ENCODE measurements at regions not wholly inside any gene's neighbourhood (a gene's known extent, or its start where the extent isn't known, plus 50 kb on each side); places are given as distances from the start of the nearest gene placed in this dataset.

GRCh38 chr7:25545124-25546008 is 317.1 kb upstream of the NPVF start:
- TF ChIP-seq EZH2 (IDR thresholded peaks at IDR 0.05; ENCODE audit: low read length, unreplicated experiment) (no peak), CTCF (conservative IDR thresholded peaks at IDR 0.05; ENCODE audit: low read depth, low read length) (no peak), EZH2phosphoT487 (IDR thresholded peaks at IDR 0.05; ENCODE audit: borderline replicate concordance, low read length) (no peak)
- H2AFZ ChIP-seq (ENCODE audit: low read length): no peak overlapping the region
- no peaks in the 10 kb centered on the region for H3F3A ChIP-seq (ENCODE audit: low read length, unreplicated experiment)
- no peak overlapping the region for H3K27ac ChIP-seq (ENCODE audit: low read length)
- DNase-seq (no peak), ATAC-seq (no peak)
- CTCF ChIA-PET: no interaction called here
- POLR2A ChIA-PET (ENCODE audit: unreplicated experiment): no interaction called here
- H3K4me3 ChIP-seq (ENCODE audit: low read length): no peak overlapping the region
- no peak overlapping the region for H3K4me2 ChIP-seq (ENCODE audit: low read length)
- no peaks in the 10 kb centered on the region for H4K20me1 ChIP-seq (ENCODE audit: low read length)
- no TSS peak for BruUV-seq (replicated peaks)
- no peak overlapping the region for H3K9ac ChIP-seq (ENCODE audit: low read length)
- peaks cover 77% of the 10 kb centered on the region for H3K27me3 ChIP-seq (ENCODE audit: low read length)
- no peaks in the 10 kb centered on the region for H3K4me1 ChIP-seq (ENCODE audit: insufficient read depth, low read length)
- H3K36me3 ChIP-seq (ENCODE audit: low read depth, low read length): no peaks in the 10 kb centered on the region
- no peaks in the 10 kb centered on the region for H3K79me2 ChIP-seq (ENCODE audit: low read length)
- H3K9me3 ChIP-seq (ENCODE audit: low read length): no peaks in the 10 kb centered on the region
- H3K9me2 ChIP-seq (replicated peaks; ENCODE audit: low read length): no peaks in the 10 kb centered on the region
- intact Hi-C loops (cut with micrococcal nuclease): no loop called here

GRCh38 chr7:25546306-25546705 is 318.0 kb upstream of the NPVF start:
- Histone ChIP-seq H3F3A (ENCODE audit: low read length, unreplicated experiment) (no peaks in the 10 kb centered on the region), H3K79me2 (ENCODE audit: low read length) (no peaks in the 10 kb centered on the region), H4K20me1 (ENCODE audit: low read length) (no peaks in the 10 kb centered on the region), H3K4me1 (ENCODE audit: insufficient read depth, low read length) (no peaks in the 10 kb centered on the region), H3K9ac (ENCODE audit: low read length) (no peak overlapping the region), H3K36me3 (ENCODE audit: low read depth, low read length) (no peaks in the 10 kb centered on the region), H3K27ac (ENCODE audit: low read length) (no peak overlapping the region), H2AFZ (ENCODE audit: low read length) (no peak overlapping the region), H3K9me2 (replicated peaks; ENCODE audit: low read length) (no peaks in the 10 kb centered on the region), H3K4me3 (ENCODE audit: low read length) (no peak overlapping the region), H3K27me3 (ENCODE audit: low read length) (peaks cover 82% of the 10 kb centered on the region), H3K9me3 (ENCODE audit: low read length) (no peaks in the 10 kb centered on the region), H3K4me2 (ENCODE audit: low read length) (no peak overlapping the region)
- TF ChIP-seq EZH2phosphoT487 (IDR thresholded peaks at IDR 0.05; ENCODE audit: borderline replicate concordance, low read length) (no peak), EZH2 (IDR thresholded peaks at IDR 0.05; ENCODE audit: low read length, unreplicated experiment) (no peak), CTCF (conservative IDR thresholded peaks at IDR 0.05; ENCODE audit: low read depth, low read length) (no peak)
- POLR2A ChIA-PET (ENCODE audit: unreplicated experiment): no interaction called here
- DNase-seq (no peak), ATAC-seq (no peak)
- CTCF ChIA-PET: no interaction called here
- intact Hi-C loops (cut with micrococcal nuclease): no loop called here
- BruUV-seq (replicated peaks): no TSS peak

GRCh38 chr7:25549271-25549921 is 321.1 kb upstream of the NPVF start:
- Histone ChIP-seq H3K9ac (ENCODE audit: low read length) (no peak overlapping the region), H3K36me3 (ENCODE audit: low read depth, low read length) (no peaks in the 10 kb centered on the region), H3K4me2 (ENCODE audit: low read length) (no peak overlapping the region), H3K4me1 (ENCODE audit: insufficient read depth, low read length) (no peaks in the 10 kb centered on the region), H3K27ac (ENCODE audit: low read length) (no peak overlapping the region), H3K4me3 (ENCODE audit: low read length) (no peak overlapping the region), H4K20me1 (ENCODE audit: low read length) (no peaks in the 10 kb centered on the region), H3K79me2 (ENCODE audit: low read length) (no peaks in the 10 kb centered on the region), H3F3A (ENCODE audit: low read length, unreplicated experiment) (no peaks in the 10 kb centered on the region), H3K9me3 (ENCODE audit: low read length) (no peaks in the 10 kb centered on the region), H3K9me2 (replicated peaks; ENCODE audit: low read length) (no peaks in the 10 kb centered on the region), H2AFZ (ENCODE audit: low read length) (no peak overlapping the region), H3K27me3 (ENCODE audit: low read length) (peaks cover 81% of the 10 kb centered on the region)
- intact Hi-C loops (cut with micrococcal nuclease): no loop called here
- ATAC-seq: no peak
- DNase-seq: no peak
- CTCF ChIA-PET: no interaction called here
- POLR2A ChIA-PET (ENCODE audit: unreplicated experiment): no interaction called here
- BruUV-seq (replicated peaks): no TSS peak
- TF ChIP-seq EZH2phosphoT487 (IDR thresholded peaks at IDR 0.05; ENCODE audit: borderline replicate concordance, low read length): no peak
- TF ChIP-seq CTCF (conservative IDR thresholded peaks at IDR 0.05; ENCODE audit: low read depth, low read length): no peak
- TF ChIP-seq EZH2 (IDR thresholded peaks at IDR 0.05; ENCODE audit: low read length, unreplicated experiment): no peak

Measured in PC-3 (cell line).